K562 (cell line): ENCODE measurements at regions not wholly inside any gene's neighbourhood (a gene's known extent, or its start where the extent isn't known, plus 50 kb on each side); places are given as distances from the start of the nearest gene placed in this dataset.
A peak's percentile ranks its signal among the peaks of the same experiment; 100 is the strongest.

ENCODE experiments used
- ATAC-seq: fragments of 200-7000 bp; cut with Tn5 transposase; 3 replicates; pipeline ENCODE4 v1.9.1; 2020; ENCODE audit warnings: moderate library complexity
- BruUV-seq: library from RNA; stranded (reverse); fragments of 400-500 nt; replicated peaks from 2 replicates; lab custom pipeline; 2021; lab: Mats Ljungman, UMichigan
- CTCF ChIA-PET: fragments of 300-600 bp; formaldehyde crosslinking; extraction: SDS; loops from one replicate; lab custom pipeline; 2021; ENCODE audit warnings: low intra/inter-chr PET ratio; lab: Yijun Ruan, JAX
- POLR2A ChIA-PET: fragments of 300-600, 350-650 bp; sonication (Branson Sonifier 250); formaldehyde crosslinking; extraction: SDS; loops from one replicate; lab custom pipeline; 2021; ENCODE audit warnings: antibody characterized with exemption, inconsistent platforms; lab: Yijun Ruan, JAX
- DNase-seq, 4 experiments: peaks; one replicate each; pipeline versions ENCODE4 v3.0.0 to v3.0.0-alpha.2; 2011 to 2018; ENCODE audit warnings: low spot score in 3 of 4, mixed read lengths in 3 of 4; ENCODE audit errors: extremely low read depth in 1 of 4
- FAIRE-seq: peaks from 2 replicates; lab custom pipeline; 2011; peaks lifted over from hg19 to GRCh38; lab: Jason Lieb, UNC
- H2AFZ ChIP-seq: 2 replicates; pipeline ENCODE4 v1.6.0; 2011; ENCODE audit warnings: low read depth, low read length, control low read depth, inconsistent platforms
- H3K27ac ChIP-seq: fragments of 200-600 bp; 3 replicates; pipeline ENCODE4 v1.8.0; 2011; ENCODE audit warnings: low read depth, mild to moderate bottlenecking, control low read depth, inconsistent platforms, low read length, moderate library complexity, mixed read lengths; ENCODE audit errors: extremely low read depth
- H3K27me3 ChIP-seq, 2 experiments: fragments of 300-600 bp in 1 of 2; 2 replicates in 1 of 2; 3 replicates in 1 of 2; pipeline versions ENCODE4 v1.6.0 to v1.8.0; 2011; ENCODE audit warnings: inconsistent platforms in 2 of 2, low read length in 2 of 2, mild to moderate bottlenecking in 1 of 2, mixed read lengths in 1 of 2, moderate library complexity in 1 of 2; ENCODE audit not compliant: control insufficient read depth in 2 of 2, insufficient read depth in 2 of 2
- H3K36me3 ChIP-seq: fragments of 300-600 bp; 3 replicates; pipeline ENCODE4 v1.8.0; 2011; ENCODE audit warnings: mild to moderate bottlenecking, low read length, inconsistent platforms; ENCODE audit not compliant: control insufficient read depth, insufficient read depth
- H3K4me1 ChIP-seq, 2 experiments: fragments of 200-600 bp in 1 of 2; replicated peaks in 1 of 2; 2 replicates in 1 of 2; 3 replicates in 1 of 2; pipeline versions ENCODE4 v1.5.1 to v1.8.0; 2011; ENCODE audit warnings: inconsistent platforms in 2 of 2, low read length in 2 of 2, mild to moderate bottlenecking in 1 of 2, mixed read lengths in 1 of 2, moderate library complexity in 1 of 2; ENCODE audit not compliant: control insufficient read depth in 2 of 2, insufficient read depth in 2 of 2
- H3K4me2 ChIP-seq: 2 replicates; pipeline ENCODE4 v1.6.1; 2011; ENCODE audit warnings: low read length, control low read depth, inconsistent platforms, mixed read lengths; ENCODE audit not compliant: insufficient read depth
- H3K4me3 ChIP-seq: fragments of 200-600 bp; sonication (generic), shearing (Covaris generic); 2 replicates; pipeline ENCODE4 v1.5.1; 2016; ENCODE audit warnings: control low read depth, inconsistent platforms
- H3K79me2 ChIP-seq: fragments of 200-600 bp; 3 replicates; pipeline ENCODE4 v1.8.0; 2011; ENCODE audit warnings: low read length, inconsistent platforms; ENCODE audit not compliant: control insufficient read depth, insufficient read depth
- H3K9ac ChIP-seq, 2 experiments: 2 replicates each; pipeline versions ENCODE4 v1.6.0 to v1.6.1; 2011; ENCODE audit warnings: low read depth in 2 of 2, low read length in 2 of 2, control low read depth in 1 of 2, inconsistent platforms in 1 of 2, mild to moderate bottlenecking in 1 of 2, mixed read lengths in 1 of 2; ENCODE audit not compliant: insufficient read depth in 1 of 2
- H3K9me1 ChIP-seq: one replicate; pipeline ENCODE4 v1.6.0; 2011; ENCODE audit warnings: inconsistent platforms, mild to moderate bottlenecking, low read length, moderate library complexity; ENCODE audit not compliant: control insufficient read depth, insufficient read depth
- H3K9me3 ChIP-seq: replicated peaks from 2 replicates; pipeline ENCODE4 v1.5.1; 2011; ENCODE audit warnings: low read depth, low read length, inconsistent platforms; ENCODE audit not compliant: control insufficient read depth, insufficient read depth
- H4K20me1 ChIP-seq: replicated peaks from 2 replicates; pipeline ENCODE4 v1.6.1; 2011; ENCODE audit warnings: low read length, inconsistent platforms, mixed read lengths; ENCODE audit not compliant: control insufficient read depth, insufficient read depth
- MGA ChIP-seq: fragments of 450-650 bp; IDR thresholded peaks from 2 replicates; pipeline ENCODE4 v1.6.1; 2016; ENCODE audit warnings: mild to moderate bottlenecking, moderate library complexity
- POLR2A ChIP-seq: fragments of 450-650 bp; conservative IDR thresholded peaks from 2 replicates; pipeline ENCODE4 v1.6.1; 2016
- POLR3A ChIP-seq: IDR thresholded peaks from 2 replicates; pipeline ENCODE4 v1.6.1; 2011; ENCODE audit warnings: borderline replicate concordance, mild to moderate bottlenecking, moderate library complexity; ENCODE audit not compliant: insufficient read length, insufficient read depth; ENCODE audit errors: extremely low read depth
- SRSF1 ChIP-seq: fragments of 200-400 bp; formaldehyde crosslinking; IDR thresholded peaks from 2 replicates; pipeline ENCODE4 v1.6.1; 2017; ENCODE audit warnings: mild to moderate bottlenecking, low read depth, low read length, moderate library complexity
- SUPT5H ChIP-seq: fragments of 450-650 bp; IDR thresholded peaks from 2 replicates; pipeline ENCODE4 v1.6.1; 2016
- TSC22D4 ChIP-seq: fragments of 450-650 bp; IDR thresholded peaks from 2 replicates; pipeline ENCODE4 v1.6.1; 2016; ENCODE audit warnings: missing genetic modification characterization, missing biosample characterization, control low read depth
- WGBS: fragments of 100-300 bp; shearing (Covaris generic); methylation state at CpG from one replicate; pipeline ENCODE4 v1.1.6; 2016; ENCODE audit warnings: low coverage, mixed read lengths; ENCODE audit not compliant: insufficient coverage; ENCODE audit errors: missing lambda C conversion rate; 5-methylcytosine and 5-hydroxymethylcytosine counted together
- in situ Hi-C: fragments of 300-500 bp; cut with MboI; formaldehyde crosslinking; loops from 4 replicates; pipeline ENCODE4 v1.15.0; 2018; ENCODE audit warnings: inconsistent platforms, mixed read lengths
- intact Hi-C: fragments of 100-400 bp; cut with micrococcal nuclease; formaldehyde crosslinking; loops from 2 replicates; pipeline ENCODE4 v1.14.2; 2022

- ATAC-seq (peak; percentile 54; the same call in 2 of the 3 replicates), DNase-seq (no peak), FAIRE-seq (no peak)
- H3K36me3 ChIP-seq, result peaks cover 67% of the 10 kb centered on the region
- TF ChIP-seq TSC22D4 (tag) (no peak), POLR2A (0 out of 2 replicates have a peak, but pooled peaks have one; percentile 8), SRSF1 (no peak), SUPT5H (0 out of 2 replicates have a peak, but pooled peaks have one; percentile 24), MGA (no peak), POLR3A (no peak)
- no peak overlapping the region for H3K4me3 ChIP-seq
- CTCF ChIA-PET, result no interaction called here
- POLR2A ChIA-PET, result no interaction called here
- H3K9ac ChIP-seq, result no peak overlapping the region
- intact Hi-C loops (no loop called here), in situ Hi-C loops (no loop called here)
- WGBS, result 63% methylated on average over 12 of the region's 12 CpGs
- H2AFZ ChIP-seq, result no peak overlapping the region
- H3K79me2 ChIP-seq, result peaks cover 41% of the 10 kb centered on the region
- no peak overlapping the region for H3K4me2 ChIP-seq
- no TSS peak for BruUV-seq
- H3K27ac ChIP-seq, result no peak overlapping the region
- no peaks in the 10 kb centered on the region for H3K9me1 ChIP-seq
- H3K9me3 ChIP-seq, result no peaks in the 10 kb centered on the region
- no peaks in the 10 kb centered on the region for H3K27me3 ChIP-seq
- peaks cover 6% of the 10 kb centered on the region; the same call in 1 of the 2 replicates for H4K20me1 ChIP-seq
- no peaks in the 10 kb centered on the region for H3K4me1 ChIP-seq
Measured at GRCh38 chr19:28446511-28446910, 766.4 kb downstream of the UQCRFS1 start.
